ENCODE measurements at regions not wholly inside any gene's neighbourhood (a gene's known extent, or its start where the extent isn't known, plus 50 kb on each side); places are given as distances from the start of the nearest gene placed in this dataset.
"Not testable (repeated sequence)": the region's sequence is repeated elsewhere in the genome, so short reads cannot be mapped to it uniquely, and the experiment has no call there.

GRCh38 chr15:69748576-69749185 is 296.1 kb downstream of the RPLP1 start:
- no peak for DNase-seq

DNA sequence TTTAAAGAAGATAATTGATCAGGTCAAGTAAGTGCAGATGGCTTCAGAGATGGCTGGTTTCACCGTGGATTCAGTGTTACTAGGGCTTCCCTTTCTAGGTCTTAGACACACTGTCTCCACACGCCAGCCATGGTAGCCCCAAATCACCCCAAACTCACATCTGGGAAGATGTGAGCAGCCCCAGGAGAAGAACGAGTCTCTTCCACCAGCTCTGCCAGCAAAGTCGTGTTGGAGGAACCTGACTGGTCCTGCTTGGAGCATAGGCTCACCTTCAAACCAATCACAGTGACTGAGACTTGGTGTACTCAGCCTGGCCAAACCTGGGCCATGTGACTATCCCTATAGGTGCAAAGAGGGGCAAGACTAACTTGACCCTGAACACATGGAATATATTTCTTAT is 296.7 kb downstream of the RPLP1 start:
- no peak for DNase-seq

- no peak for DNase-seq
Measured at GRCh38 chr15:69749797-69750196, 297.2 kb downstream of the RPLP1 start.

- no peak for DNase-seq
Measured at GRCh38 chr15:69750253-69750652, 297.6 kb downstream of the RPLP1 start.

- DNase-seq, result no peak
Measured at GRCh38 chr15:69751147-69751546, 298.5 kb downstream of the RPLP1 start.

GRCh38 chr15:69751566-69751965 is 298.9 kb downstream of the RPLP1 start:
- no peak for DNase-seq

DNA sequence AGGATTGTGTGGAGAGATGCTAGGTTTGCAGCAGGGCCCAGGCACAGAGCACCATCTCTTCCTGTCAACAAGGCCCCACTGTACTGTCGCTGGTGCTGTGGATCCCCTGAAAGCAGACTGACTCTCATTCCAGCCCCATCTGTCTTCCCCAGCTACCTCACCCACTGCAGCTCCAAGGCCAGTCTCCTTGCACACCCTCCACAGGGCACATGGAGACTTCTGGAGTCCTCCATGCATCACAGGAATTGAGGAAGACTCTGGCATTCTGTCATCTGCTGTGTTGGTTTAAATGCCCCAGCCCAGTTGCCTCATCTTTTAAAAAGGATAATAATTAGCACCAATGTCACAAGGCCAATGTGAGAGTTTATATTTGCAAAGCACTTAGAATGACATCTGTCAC is 301.2 kb downstream of the RPLP1 start:
- DNase-seq, result no peak

GRCh38 chr15:69754313-69754712 is 301.7 kb downstream of the RPLP1 start:
- DNase-seq, result no peak

DNA sequence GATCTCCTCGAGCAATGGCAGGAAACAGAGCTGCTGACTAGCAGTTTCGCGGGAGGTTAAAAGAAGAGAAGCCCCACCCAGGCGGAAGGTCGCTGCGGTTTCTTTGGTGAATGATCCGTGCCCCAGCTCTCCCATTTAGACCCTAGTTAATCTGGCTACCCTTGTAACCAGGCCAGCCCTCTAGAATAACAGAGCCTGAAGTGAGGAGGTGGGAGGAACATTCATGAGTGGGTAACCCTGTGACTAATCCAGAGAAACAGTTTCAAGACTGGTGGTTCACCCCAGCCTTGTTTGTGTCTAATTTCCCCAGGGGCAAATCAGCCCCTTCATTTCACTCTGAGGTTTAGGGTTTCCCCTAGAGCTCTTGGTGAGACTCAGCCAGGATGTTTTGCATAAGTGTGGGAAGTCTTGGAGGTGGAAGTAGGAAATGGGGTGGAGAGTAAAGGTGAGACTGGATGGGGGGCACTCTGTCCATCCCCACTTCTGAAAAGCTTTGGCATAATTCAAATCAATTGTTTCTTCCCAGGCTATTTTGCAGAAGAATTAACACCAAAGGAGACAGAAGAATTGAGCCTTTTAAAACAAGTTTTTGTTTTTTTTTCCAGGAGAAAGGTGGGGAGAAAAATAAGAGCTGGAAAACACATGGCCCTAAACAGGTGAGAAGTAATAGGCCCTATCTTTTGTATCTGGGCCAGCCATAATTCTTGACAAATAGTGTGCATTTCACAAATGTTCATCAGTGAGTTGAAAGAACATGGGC is 303.1 kb downstream of the RPLP1 start:
- DNase-seq, result no peak

- no peak for DNase-seq
Measured at GRCh38 chr15:69756440-69756839, 303.8 kb downstream of the RPLP1 start.

GRCh38 chr15:69757186-69757585 is 304.6 kb downstream of the RPLP1 start:
- no peak for DNase-seq

DNA sequence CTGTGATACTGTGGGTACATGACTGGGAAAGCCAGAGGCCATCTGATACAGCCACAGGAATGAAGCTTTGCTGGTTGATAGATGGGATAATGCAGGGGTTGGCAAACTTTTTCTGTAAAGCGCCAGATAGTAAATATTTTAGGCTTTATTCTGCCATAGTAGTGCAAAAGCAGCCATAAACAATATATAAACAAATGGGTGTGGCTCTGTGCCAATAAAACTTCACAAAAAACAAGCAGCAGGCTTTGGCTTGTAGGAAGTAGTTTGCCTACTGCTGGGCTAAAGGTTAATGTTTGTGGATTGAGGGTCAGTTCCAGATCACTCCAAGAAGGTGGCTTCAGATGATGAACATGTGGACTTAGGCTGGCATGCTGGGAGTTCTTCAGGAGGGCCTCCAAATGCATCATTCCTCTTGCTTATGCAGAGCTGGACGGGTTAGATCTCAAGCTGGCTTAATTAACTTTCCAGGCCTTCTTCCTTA is 305.7 kb downstream of the RPLP1 start:
- no peak for DNase-seq

DNA sequence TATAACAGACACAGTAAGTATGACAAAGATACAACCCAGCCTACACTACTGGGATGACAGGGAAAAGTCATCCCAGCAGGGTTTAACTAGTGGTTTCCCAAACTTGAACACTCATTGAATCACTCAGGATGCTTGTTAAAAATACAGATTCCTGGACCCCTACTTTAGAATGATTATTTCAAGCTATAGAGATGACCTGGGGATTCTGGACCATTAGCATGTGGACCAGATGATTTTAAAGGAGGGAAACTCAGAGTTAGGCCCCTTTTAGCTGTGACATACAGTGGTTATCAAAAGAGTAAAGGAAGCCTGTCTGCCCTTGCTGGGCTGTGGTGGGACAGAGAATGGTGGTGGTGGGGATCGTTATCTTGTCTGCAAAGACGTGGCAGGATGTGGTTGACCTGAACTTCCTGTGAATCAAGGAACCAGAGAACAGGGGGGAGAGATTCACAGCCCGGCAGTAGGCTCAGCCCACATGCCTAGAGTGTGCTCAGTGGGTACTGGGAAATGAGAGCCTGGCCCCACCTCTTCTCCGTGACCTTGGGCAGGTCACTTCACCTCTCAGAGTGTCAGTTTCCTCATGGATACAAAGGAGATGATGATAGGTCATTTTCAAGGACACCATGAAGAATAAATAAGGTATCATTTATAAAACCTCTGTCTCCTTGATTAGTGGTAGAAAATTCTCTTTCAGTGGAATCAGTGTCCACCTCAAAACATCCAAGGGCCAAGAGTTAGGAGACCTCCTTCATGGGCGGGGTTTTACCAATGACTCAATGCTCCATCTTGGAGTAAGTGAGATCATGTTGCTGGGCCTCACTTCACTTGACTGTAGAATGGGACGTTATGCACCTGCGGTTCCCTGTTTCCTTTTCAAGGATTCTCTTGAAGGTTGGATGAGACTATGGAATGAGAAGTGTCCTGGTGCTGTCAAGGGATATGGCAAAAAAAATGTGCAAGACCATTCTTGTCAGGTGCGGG is 306.5 kb downstream of the RPLP1 start:
- DNase-seq, result no peak

GRCh38 chr15:69760258-69760845 is 307.7 kb downstream of the RPLP1 start:
- DNase-seq, result no peak

DNA sequence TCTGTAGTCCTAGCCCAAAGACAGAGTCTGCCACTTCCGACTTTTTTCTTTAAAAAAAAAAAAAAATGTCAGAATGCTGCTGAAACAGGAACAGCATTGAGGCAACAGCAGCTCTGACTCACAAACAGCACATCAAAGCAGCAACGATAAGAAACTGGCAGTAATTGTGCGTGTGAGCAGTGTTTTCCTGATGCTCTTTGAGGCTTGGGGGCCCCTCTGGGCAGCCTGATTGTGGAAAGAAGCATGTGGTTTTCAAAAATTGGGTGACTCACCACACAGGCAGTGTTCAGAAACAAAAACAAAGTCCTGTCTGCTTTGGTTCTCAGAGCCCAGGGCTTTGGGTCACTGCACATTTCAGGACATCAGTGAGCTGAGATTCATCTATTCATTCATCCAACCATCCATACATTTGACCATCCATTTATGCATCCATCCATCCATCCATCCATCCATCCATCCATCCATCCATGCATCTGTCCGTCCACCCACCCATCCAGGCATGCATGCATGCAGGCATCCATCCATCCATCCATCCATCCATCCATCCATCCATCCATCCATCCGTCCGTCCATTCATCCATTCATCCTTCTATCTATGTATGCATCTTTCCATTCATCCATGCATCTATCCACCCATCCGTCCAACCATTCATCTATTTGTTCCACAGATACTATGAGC is 308.4 kb downstream of the RPLP1 start:
- DNase-seq, result no peak

DNA sequence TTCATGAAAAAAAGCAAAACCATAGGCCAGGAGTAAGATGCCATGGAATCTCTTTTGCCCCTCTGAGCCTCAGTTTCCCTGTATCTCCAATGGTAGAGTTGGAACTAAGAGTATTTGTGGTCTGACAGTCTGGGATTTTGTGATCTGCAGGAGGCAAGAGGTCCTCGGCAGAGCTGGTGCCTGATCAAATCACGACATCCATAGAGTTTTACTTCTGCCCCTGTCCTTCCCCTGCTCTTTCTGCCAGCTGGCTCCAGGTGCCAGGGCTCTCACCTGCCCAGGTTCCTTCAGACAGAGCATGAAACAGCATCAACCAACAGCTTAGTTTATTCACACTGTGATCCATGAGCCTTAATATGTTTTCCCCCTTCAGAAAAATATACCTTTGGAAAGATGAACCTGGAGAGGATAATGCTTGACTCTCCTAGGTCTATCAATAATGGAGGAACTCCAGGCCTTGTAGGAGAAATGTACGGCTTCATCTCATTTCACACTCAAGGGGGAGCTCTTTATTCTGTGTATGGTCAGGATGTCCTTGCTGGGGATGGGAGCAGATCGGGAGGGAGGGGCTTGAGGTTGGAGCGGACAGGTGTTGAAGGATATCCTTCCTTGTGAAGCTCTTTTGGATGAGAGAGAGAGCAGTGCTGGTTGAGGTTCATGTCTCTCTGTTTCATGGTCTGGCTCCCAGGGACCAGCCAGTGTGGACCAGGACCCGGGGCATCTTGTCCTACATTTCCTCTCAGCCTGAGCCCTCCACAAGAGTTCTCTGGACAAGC is 309.9 kb downstream of the RPLP1 start:
- DNase-seq, result no peak

- no peak for DNase-seq
Measured at GRCh38 chr15:69763831-69764230, 311.2 kb downstream of the RPLP1 start.

DNA sequence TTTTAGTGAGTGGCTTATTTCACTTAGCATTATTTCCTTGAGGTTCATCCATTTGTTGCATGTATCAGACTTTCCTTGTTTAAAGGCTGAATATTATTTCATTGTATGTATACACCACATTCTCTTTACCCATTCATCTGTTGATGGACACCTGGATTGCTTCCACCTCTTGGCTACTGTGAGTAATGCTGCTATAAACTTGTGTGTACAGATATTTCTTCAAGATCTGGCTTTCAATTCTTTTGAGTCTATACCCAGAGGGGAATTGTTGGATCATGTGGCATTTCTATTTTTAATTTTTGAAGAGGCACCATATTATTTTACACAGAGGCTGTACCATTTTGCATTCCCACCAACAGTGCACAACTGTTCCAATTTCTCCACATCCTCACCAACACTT is 313.5 kb downstream of the RPLP1 start:
- DNase-seq, result no peak

DNA sequence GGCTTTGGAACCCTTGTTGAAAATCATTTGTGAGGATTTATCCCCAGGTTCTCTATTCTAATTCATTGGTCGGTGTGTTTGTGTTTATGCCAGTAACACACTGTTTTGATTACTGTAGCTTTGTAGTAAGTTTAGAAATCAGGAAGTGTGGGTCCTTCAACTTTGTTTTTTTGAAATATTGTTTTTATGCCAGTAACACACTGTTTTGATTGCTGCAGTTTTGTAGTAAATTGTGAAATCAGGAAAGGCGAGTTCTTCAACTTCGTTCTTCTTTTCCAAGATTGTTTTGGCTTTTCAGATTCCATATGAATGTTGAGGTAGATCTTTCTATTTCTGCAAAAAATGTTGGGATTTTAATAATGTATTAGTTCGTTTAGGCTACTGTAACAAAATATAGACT is 314.6 kb downstream of the RPLP1 start:
- DNase-seq, result no peak

GRCh38 chr15:69769336-69769735 is 316.7 kb downstream of the RPLP1 start:
- DNase-seq, result not testable (repeated sequence)

DNA sequence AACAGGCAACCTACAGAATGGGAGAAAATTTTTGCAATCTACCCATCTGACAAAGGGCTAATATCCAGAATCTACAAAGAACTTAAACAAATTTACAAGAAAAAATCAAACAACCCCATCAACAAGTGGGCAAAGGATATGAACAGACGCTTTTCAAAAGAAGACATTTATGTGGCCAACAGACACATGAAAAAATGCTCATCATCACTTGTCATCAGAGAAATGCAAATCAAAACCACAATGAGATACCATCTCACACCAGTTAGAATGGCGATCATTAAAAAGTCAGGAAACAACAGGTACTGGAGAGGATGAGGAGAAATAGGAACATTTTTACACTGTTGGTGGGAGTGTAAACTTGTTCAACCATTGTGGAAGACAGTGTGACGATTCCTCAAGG is 321.6 kb downstream of the RPLP1 start:
- not testable (repeated sequence) for DNase-seq

- not testable (repeated sequence) for DNase-seq
Measured at GRCh38 chr15:69774711-69775110, 322.1 kb downstream of the RPLP1 start.

Measured in 8988T (cell line).